Left lung (tissue), 4 donors: ENCODE measurements at regions not wholly inside any gene's neighbourhood (a gene's known extent, or its start where the extent isn't known, plus 50 kb on each side); places are given as distances from the start of the nearest gene placed in this dataset.

ENCODE experiments used
- ATAC-seq: fragments of 200-7000 bp; cut with Tn5 transposase; one replicate; pipeline ENCODE4 v1.9.1; 2020; ENCODE audit warnings: moderate library complexity
- DNase-seq, 4 donors: peaks; one replicate each; pipeline ENCODE4 v3.0.0-alpha.2; 2013 to 2020
- H3K27ac ChIP-seq, 2 donors: fragments of 200-600 bp; sonication (generic) in 1 of 2; one replicate each; pipeline versions ENCODE4 v1.5.0 to v1.8.0; 2020 to 2021
- H3K27me3 ChIP-seq, 2 donors: fragments of 200-600 bp; sonication (generic) in 1 of 2; one replicate each; pipeline versions ENCODE4 v1.5.0 to v1.8.0; 2020 to 2021
- H3K36me3 ChIP-seq, 2 donors: fragments of 200-600 bp; sonication (generic) in 1 of 2; one replicate each; pipeline versions ENCODE4 v1.5.0 to v1.8.0; 2020 to 2021
- H3K4me1 ChIP-seq, 2 donors: fragments of 200-600 bp; one replicate each; pipeline ENCODE4 v1.8.0; 2021
- H3K4me3 ChIP-seq, 2 donors: fragments of 200-600 bp; sonication (generic) in 1 of 2; one replicate each; pipeline versions ENCODE4 v1.5.0 to v1.8.0; 2020 to 2021; ENCODE audit warnings: mild to moderate bottlenecking in 1 of 2
- H3K9me3 ChIP-seq, 2 donors: fragments of 200-600 bp; sonication (generic) in 1 of 2; one replicate each; pipeline versions ENCODE4 v1.5.0 to v1.8.0; 2020 to 2021
- intact Hi-C, 2 donors: fragments of 100-400 bp; cut with DNase I; formaldehyde crosslinking; loops; one replicate each; pipeline versions ENCODE4 v1.11.2 to v1.14.2; 2022
- TF ChIP-seq, protein P1 (sequence below), 2 donors: fragments of 200-600 bp; sonication (generic) in 1 of 2; IDR thresholded peaks; one replicate each; pipeline versions ENCODE4 v1.5.0 to v1.8.0; 2021; ENCODE audit warnings: antibody characterized with exemption in 2 of 2
- donor health status: DM: no; HTN: yes; CAD: no.
- donor health status: DM: no; HTN: no; CAD: no.

DNA sequence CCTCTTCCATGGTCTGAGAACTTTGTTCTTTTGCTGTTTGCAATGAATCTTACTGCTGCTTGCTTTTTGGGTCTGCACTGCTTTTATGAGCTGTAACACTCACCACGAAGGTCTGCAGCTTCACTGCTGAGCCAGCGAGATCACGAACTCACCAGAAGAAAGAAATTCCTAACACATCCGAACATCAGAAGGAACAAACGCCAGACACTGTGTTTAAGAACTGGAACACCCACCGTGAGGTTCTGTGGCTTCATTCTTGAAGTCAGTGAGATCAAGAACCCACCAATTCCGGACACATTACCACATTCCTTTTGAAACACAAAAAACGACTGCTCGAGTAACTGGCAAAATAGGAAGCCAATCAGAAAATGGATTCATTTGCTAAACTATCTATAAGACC, 471.8 kb downstream of the TFAP2A start:
- Histone ChIP-seq H3K9me3 (peaks cover 0 to 4% of the 10 kb centered on the region in 2 donors), H3K4me1 (no peaks in the 10 kb centered on the region), H3K36me3 (no peaks in the 10 kb centered on the region), H3K27ac (no peak overlapping the region), H3K4me3 (no peak overlapping the region), H3K27me3 (no peaks in the 10 kb centered on the region)
- no peak for ATAC-seq
- TF ChIP-seq, protein P1, sequence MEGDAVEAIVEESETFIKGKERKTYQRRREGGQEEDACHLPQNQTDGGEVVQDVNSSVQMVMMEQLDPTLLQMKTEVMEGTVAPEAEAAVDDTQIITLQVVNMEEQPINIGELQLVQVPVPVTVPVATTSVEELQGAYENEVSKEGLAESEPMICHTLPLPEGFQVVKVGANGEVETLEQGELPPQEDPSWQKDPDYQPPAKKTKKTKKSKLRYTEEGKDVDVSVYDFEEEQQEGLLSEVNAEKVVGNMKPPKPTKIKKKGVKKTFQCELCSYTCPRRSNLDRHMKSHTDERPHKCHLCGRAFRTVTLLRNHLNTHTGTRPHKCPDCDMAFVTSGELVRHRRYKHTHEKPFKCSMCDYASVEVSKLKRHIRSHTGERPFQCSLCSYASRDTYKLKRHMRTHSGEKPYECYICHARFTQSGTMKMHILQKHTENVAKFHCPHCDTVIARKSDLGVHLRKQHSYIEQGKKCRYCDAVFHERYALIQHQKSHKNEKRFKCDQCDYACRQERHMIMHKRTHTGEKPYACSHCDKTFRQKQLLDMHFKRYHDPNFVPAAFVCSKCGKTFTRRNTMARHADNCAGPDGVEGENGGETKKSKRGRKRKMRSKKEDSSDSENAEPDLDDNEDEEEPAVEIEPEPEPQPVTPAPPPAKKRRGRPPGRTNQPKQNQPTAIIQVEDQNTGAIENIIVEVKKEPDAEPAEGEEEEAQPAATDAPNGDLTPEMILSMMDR (IDR thresholded peaks at IDR 0.05) = no peak
- intact Hi-C loops = no loop called here
- no peak for DNase-seq

DNA sequence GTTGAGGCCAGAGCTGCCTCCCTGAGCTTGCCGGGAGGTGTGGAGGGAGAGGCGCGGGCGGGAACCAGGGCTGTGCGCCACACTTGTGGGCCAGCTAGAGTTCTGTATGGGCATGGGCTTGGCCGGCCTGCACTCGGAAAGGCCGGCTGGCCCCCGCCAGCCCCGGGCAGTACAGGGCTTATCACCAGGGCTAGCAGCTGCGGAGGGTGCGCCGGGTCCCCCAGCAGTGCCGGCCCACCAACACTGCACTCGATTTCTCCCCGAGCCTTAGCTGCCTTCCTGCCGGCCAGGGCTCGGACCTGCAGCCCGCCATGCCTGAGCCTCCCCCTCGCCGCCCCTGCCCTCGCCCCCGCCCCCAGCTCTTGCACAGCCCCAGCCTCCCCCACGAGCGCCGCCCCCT, 472.7 kb downstream of the TFAP2A start:
- TF ChIP-seq, protein P1 (IDR thresholded peaks at IDR 0.05) = no peak
- Histone ChIP-seq H3K36me3 (no peaks in the 10 kb centered on the region), H3K9me3 (peaks cover 0 to 4% of the 10 kb centered on the region in 2 donors), H3K4me1 (no peaks in the 10 kb centered on the region), H3K27ac (no peak overlapping the region), H3K4me3 (no peak overlapping the region), H3K27me3 (no peaks in the 10 kb centered on the region)
- ATAC-seq (no peak), DNase-seq (no peak)
- intact Hi-C loops = no loop called here

DNA sequence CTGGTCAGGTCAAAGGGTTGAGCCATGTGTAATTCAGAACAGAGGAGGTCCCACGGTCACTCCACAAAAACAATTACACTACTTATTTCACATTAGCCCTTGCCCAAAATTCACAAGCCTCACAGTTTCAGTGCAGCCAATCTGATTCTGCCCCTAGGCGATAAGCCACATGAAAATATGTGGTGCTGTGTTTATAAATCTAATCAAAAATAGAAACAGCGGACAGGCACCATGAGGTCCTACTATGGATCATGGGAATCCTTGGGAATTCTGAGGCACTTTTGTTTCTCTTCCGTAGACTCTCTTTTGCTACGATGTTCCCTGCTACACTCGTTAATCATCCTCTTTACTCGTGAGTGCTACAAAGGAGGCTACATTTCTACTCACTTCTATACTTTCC, 476.1 kb downstream of the TFAP2A start:
- no peaks in the 10 kb centered on the region for H3K4me1 ChIP-seq
- intact Hi-C loops = no loop called here
- peaks cover 0 to 4% of the 10 kb centered on the region in 2 donors for H3K9me3 ChIP-seq
- no peak overlapping the region for H3K27ac ChIP-seq
- no peak overlapping the region for H3K4me3 ChIP-seq
- ATAC-seq (no peak), DNase-seq (no peak)
- H3K36me3 ChIP-seq = no peaks in the 10 kb centered on the region
- TF ChIP-seq, protein P1 (IDR thresholded peaks at IDR 0.05) = no peak
- no peaks in the 10 kb centered on the region for H3K27me3 ChIP-seq

DNA sequence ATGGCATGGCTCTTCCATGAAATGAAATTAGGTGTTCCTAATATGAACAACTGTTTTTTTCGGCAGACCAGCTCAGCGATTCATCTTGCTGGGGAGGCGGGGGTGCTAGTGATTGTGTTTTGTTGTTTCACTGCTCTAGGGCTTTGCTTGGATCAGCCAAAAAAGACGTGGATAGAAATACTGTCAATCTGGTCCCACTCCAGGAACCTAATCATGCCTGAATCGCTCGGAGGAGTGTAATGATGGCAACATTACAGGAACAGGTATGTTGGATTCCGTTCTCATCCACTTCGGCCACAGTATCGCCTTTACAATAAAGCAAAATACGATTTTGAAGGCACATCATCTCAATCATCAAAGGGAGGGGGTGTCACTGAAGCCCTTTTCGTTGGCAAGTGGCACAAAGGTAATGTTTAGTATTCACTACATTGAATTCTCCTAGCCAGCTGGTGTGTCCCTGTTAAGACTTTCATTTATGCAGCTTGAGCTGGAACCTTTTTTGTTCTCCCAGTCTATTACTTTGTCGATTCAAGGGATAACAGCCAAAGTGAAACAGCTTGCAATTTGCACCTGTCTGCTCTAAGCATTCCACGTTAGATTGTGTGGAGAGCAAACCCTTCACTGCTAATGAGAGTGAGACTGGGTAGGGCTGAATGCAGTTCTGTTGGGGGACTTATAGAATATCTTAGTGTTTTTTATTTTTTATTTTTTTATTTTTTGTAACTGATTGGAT, 477.7 kb downstream of the TFAP2A start:
- no peak for ATAC-seq

DNA sequence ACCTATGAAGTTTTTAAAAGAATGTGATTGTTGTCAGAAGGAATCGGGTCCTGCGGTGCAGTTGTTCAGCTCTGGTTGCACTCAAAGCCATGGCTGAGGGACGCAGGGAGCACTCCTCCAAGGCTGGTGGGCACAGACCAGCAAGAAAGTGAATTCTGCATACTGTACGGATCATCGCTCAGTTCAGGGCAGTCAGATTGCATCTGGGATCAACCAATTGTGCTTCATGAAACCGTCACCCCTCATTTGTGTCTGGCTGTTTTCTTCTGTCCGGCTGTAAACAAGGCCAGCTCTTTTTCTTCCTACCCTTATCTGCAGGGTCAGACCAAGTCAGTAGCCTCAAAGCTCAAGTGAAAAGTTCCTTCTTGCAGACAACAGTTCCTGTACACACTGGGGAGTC, 478.3 kb downstream of the TFAP2A start:
- H3K27me3 ChIP-seq = no peaks in the 10 kb centered on the region
- no peak for ATAC-seq
- H3K4me3 ChIP-seq = no peak overlapping the region
- H3K36me3 ChIP-seq = no peaks in the 10 kb centered on the region
- intact Hi-C loops = no loop called here
- no peaks in the 10 kb centered on the region for H3K4me1 ChIP-seq
- no peaks in the 10 kb centered on the region for H3K9me3 ChIP-seq
- TF ChIP-seq, protein P1 (IDR thresholded peaks at IDR 0.05) = no peak
- no peak for DNase-seq
- no peak overlapping the region for H3K27ac ChIP-seq

More for the DNA sequence above, 477.7 kb downstream of the TFAP2A start:
- no peaks in the 10 kb centered on the region for H3K36me3 ChIP-seq
- H3K4me1 ChIP-seq = no peaks in the 10 kb centered on the region
- intact Hi-C loops = no loop called here
- H3K27ac ChIP-seq = no peak overlapping the region
- no peaks in the 10 kb centered on the region for H3K27me3 ChIP-seq
- H3K4me3 ChIP-seq = no peak overlapping the region
- TF ChIP-seq, protein P1 (IDR thresholded peaks at IDR 0.05) = no peak
- peaks cover 0 to 2% of the 10 kb centered on the region in 2 donors for H3K9me3 ChIP-seq
- DNase-seq = no peak
